RPMI8226 (cell line): ENCODE measurements at regions not wholly inside any gene's neighbourhood (a gene's known extent, or its start where the extent isn't known, plus 50 kb on each side); places are given as distances from the start of the nearest gene placed in this dataset.

ENCODE experiments used
- DNase-seq: peaks from one replicate; pipeline ENCODE4 v3.0.0-alpha.2; 2015

DNA sequence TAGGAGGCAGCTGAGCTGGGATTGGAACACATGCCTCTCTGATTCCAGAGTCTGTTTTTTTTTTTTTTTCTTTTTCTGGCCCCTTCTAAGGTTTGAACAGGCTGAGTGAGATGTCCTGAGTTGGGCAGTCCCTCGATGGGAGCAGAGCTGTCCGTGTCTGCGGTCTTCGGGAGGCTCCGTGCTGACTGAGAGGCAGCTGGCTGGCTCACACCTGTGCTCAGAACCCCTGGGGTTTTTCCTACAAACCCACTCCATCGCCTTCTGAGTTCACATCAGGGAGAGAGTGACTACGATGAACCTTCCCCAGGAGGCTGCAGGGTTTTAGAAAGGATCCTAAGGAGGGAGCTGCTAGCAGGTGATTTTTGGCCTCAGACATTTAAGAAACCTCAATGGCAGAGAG lies 92.5 kb downstream of the IRF8 start:
- DNase-seq, result no peak

- DNase-seq, result no peak
Observed at GRCh38 chr16:85991856-85992255, 92.9 kb downstream of the IRF8 start.

DNA sequence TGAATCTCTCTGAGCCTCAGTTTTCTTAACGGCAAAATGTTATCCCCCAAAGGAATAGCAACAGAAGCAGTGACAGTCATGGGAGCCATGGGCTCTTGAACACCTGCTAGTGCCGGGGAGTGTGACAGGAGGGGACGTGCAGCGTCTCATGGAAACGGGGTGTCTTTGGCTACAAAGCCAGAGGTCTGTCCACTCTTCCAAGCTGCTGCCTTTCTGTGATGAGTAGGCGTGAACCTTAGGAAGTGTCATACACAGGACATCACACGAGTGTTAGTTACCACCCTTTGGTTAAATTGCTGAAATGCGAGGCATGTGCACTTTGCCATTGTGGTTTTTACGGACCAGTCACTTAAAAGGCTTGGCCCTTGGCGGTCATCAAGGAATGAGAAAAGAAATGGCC lies 93.4 kb downstream of the IRF8 start:
- DNase-seq, result no peak

- DNase-seq, result no peak
Observed at GRCh38 chr16:85992779-85993178, 93.8 kb downstream of the IRF8 start.

- DNase-seq, result no peak
Observed at GRCh38 chr16:85994492-85995490, 95.8 kb downstream of the IRF8 start.

DNA sequence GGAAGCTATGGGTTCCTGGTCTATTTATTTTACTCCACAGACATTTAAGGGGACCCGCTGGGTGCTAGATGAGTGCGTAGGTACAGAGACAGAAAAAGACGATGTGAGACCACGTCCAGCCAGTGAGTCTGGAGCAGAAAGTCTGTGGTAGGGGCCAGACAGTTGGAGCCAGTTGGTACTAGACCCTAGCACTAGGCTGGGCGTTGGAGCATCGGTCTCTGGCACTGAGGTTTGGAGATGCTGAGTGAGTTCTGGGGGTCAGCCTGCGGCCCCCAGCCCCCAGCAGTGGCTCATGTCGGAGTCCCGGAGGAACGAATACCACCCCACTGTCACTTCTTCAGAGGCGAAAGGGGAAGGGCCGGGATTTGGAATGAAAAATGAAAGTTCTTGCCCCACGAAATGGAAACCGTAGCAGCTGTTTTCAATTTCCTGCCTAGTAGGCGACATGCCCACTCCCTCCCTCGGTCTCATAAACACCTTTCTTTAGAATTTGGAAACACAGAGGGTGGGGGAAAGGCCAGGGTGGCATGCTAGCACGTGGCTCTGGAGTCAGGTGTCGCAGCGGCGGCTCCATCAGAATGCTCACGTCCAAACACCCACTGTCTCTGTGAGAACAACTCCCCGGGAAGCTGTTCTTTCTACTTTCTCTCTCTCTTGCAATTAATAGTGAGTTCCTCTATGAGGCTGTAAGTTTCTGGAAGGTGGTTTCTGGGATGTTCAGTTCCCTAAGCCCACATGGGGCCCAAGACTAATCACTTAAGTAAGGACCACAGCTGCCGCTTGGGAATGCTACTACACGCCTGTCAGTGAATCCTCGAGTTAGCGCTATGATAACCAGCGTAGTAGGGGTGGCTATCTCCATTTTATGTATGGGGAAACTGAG lies 96.8 kb downstream of the IRF8 start:
- DNase-seq, result peak; percentile 63

- no peak for DNase-seq
Observed at GRCh38 chr16:85996843-85997242, 97.9 kb downstream of the IRF8 start.

DNA sequence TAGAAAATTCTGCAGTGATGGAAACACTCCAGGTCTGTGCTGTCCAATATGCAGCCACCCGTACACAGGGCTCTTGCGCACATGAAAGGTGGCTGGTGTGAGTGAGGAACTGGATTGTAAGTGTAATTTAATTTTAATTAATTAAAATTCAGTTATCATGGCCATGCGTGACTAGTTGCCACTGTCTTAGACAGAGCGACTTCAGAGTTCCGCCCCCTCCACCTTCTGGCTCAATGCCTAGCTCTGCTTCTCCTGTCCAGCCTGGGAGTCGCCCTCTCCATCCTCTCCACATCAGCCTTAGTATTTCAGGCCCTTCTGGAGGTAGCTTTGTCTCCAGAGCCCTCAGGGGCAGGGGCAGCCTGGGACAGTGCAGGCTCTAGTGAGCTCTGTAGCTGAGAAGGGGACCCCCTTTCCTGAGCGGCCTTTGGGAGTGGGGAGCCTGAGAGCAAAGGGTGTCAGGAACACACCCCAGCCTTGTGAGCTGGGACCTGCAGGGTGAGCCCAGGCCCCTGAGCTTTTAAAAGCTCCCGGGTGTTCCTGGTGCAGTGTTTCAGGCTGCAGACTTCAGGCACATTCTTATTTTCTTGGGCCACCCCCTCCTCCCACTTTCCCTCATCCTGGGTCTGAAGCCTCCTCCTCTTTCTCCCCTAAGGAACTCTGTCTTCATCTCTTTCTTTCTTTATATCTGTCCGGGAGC lies 99.4 kb downstream of the IRF8 start:
- DNase-seq, result no peak

- peak; percentile 27 for DNase-seq
Observed at GRCh38 chr16:85998868-85999729, 100.1 kb downstream of the IRF8 start.

- DNase-seq, result no peak
Observed at GRCh38 chr16:85999778-86000177, 100.8 kb downstream of the IRF8 start.

- no peak for DNase-seq
Observed at GRCh38 chr16:86002178-86002900, 103.4 kb downstream of the IRF8 start.

GRCh38 chr16:86007524-86007923 lies 108.6 kb downstream of the IRF8 start:
- no peak for DNase-seq

- DNase-seq, result no peak
Observed at GRCh38 chr16:86010680-86011141, 111.7 kb downstream of the IRF8 start.

GRCh38 chr16:86011532-86011931 lies 112.6 kb downstream of the IRF8 start:
- peak; percentile 46 for DNase-seq

DNA sequence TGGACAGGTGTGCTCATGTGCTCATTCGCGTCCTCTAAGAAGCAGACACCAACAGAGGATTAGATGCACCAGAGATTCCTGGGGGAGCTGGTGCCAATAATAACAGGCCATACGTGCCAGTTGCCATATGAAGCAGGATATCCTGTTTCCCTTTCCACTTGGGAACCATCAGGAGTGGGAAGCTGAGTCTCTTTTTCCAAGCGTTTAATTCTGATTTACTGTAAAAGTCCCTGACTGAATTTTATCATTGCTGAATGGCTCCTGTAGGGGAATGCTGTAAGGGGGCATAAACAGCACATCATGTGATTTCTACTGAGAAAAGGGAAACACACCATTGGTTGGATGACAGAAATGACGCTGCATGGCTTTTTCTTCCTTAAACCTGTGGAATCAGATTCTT lies 113.3 kb downstream of the IRF8 start:
- DNase-seq, result no peak

DNA sequence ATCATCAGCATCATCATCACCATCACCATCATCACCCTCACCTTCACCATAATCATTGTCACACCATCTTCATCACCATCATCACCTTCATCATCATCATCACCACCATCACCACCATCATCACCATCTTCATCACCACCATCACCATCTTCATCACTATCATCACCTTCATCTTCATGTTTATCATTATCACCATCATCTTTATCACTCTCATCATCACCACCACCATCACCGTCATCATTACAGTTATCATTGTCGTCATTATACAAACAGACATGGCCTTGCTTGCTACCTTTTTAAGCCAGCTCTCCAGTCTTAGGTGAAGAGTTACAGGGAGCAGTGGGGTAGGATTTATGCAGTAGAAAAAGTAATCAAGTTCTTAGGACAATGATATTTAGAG lies 114.9 kb downstream of the IRF8 start:
- no peak for DNase-seq

- DNase-seq, result no peak
Observed at GRCh38 chr16:86015606-86016005, 116.6 kb downstream of the IRF8 start.

- peak; percentile 37 for DNase-seq
Observed at GRCh38 chr16:86016201-86016965, 117.4 kb downstream of the IRF8 start.

GRCh38 chr16:86018071-86018470 lies 119.1 kb downstream of the IRF8 start:
- DNase-seq, result no peak

GRCh38 chr16:86018487-86018886 lies 119.5 kb downstream of the IRF8 start:
- no peak for DNase-seq
